ENCODE measurements at regions not wholly inside any gene's neighbourhood (a gene's known extent, or its start where the extent isn't known, plus 50 kb on each side); places are given as distances from the start of the nearest gene placed in this dataset.
"Not testable (repeated sequence)": the region's sequence is repeated elsewhere in the genome, so short reads cannot be mapped to it uniquely, and the experiment has no call there.

DNA sequence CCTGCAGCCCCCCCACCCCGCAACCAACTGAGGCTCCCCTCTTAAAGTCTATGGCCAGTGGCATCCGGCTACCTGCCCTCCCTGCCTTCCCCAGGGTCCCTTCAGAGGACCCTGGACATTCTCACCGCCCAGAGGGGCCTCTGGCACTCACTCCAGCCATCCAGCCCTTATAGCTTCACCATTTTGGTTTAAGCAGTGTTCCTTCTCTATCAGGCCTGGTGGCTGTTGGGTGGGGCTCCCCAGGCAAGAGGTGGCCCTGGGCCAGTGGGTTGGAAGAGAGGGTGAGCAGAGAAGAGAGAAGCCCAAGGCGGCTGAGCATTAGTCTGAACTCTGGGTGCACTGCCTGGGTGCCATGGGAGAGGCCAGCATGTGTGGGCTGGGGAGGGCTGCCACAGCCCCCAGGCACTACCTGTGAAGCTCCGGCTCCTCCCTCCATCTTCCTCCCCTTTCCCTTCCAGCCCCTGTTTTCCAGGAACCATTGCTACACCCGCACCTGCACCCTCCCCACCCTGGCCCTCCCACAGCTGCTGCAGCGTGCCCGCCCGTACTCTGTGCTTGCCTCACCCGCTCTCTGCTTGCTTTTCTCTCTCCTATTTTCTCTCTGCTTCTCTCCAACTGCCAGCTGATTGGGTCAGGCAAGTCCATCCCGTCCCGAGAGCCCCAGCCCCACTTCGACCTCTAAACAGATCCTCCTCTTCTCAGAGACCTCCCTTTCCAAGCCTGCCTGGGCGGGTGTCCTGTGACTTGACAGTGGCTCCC is 168.2 kb downstream of the TBC1D2B start:
- DNase-seq (ENCODE audit: low spot score), result no peak

DNA sequence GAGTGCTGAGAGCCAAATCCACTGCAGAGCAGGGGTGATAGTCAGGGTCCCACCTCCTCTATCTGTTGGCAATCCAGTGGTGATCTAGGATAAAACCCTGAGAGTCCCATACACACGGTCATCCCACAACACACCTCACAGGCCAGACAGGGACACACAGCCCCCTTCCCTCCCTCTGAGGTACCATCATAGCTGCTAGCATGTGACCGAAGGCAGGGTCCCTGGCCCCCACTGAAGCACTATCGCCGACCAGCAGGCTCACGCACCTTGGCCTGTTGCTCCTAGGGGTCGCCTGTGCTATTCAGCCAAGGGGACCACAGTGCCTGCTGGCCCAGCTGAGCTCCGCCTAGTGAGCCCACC is 168.8 kb downstream of the TBC1D2B start:
- DNase-seq (ENCODE audit: low spot score), result not testable (repeated sequence)

GRCh38 chr15:77907824-77908751 is 169.4 kb downstream of the TBC1D2B start:
- DNase-seq (ENCODE audit: low spot score), result peak; percentile 39

DNA sequence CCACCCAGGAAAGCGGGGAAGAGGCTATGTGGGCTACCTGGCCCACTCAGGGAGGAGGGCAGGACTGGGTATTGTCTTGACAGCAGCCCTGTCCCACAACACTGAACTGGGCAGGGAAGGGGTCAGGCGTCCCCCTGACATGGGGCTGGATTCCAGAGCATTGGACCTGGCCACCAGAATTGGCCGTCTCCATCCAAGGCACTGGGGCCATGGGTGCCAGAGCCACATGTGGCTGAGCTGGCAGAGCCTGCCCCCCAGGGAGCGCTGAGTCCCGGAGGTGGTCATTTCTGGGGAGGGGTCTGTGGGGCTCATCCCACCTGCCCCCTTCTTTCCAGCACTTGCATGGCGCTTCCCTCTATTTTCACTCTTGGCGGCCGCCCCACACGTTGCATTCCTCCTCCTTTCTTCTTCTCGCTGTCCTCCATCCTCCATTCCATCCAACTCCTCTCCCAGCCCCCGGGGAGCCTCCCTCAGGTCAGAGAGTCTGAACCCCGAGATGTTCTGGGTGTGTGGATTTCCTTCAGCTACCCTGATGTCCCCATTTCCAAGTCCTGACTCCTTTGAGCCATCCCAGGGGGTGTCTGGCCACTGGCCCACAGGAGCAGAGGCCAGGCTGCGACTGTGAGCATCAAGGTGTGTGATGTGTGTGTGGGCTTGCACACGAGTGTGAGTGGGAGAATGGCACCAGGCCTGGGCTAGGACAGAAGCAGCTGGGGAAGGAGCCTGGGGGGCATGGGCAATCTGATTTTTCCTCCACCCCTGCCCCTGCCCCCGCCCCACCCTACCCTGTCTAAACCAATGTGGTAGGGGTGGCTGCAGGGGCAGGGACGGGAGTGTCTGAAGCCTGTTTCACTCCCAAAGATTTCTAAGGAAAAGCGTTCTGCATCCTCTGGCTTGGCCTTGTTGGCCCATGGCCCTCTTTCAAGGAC is 171.2 kb downstream of the TBC1D2B start:
- DNase-seq (ENCODE audit: low spot score), result not testable (repeated sequence)

GRCh38 chr15:77905301-77905920 is 172.1 kb downstream of the TBC1D2B start:
- DNase-seq (ENCODE audit: low spot score), result no peak

DNA sequence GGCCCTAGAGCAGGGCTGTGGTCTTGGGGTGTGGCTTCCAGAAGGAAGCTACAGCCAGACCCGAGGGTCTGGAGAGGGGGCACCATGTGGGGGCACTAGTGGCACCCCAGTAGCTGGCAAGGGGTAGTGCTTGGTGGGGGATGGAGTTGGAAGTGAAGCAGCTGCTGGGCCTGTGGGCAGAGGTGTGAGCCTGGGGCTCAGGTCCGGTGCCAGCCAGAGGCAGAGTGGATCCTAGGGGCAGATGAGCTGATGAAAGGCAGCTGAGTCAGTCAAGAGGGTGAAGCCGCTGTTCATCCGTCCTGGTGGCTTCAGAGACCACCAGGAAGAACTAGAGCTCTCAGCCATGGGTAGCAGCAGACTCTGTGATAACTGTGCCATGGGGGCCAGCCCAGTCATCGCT is 172.6 kb downstream of the TBC1D2B start:
- no peak for DNase-seq (ENCODE audit: low spot score)

- no peak for DNase-seq (ENCODE audit: low spot score)
Measured at GRCh38 chr15:77904436-77904821, 173.1 kb downstream of the TBC1D2B start.

DNA sequence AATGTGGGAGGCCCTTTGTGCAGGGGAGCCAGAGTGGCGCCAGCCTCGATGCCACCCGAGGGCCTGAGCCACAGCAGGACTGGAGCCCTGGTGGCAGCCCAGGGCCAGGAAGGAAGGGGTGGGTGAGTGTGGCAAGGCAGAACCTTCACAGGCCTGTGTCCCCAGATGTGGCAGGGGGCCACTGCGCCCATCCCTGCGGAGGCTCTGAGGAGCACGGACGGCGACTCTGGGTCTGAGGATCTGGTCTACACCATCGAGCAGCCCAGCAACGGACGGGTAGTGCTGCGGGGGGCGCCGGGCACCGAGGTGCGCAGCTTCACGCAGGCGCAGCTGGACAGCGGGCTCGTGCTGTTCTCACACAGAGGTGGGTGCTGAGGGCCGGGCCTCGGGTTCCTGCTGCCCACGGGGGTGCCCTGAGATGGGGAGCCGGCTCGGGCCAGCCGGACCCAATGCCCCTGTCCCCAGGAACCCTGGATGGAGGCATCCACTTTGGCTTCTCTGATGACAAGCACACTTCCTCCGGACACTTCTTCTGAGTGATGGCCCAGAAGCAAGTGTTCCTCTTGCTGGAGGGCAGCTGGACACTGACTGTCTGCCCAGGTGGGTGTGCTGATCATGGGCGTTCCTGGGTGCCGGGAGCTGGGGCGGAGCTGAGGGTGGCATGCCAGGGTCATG is 173.6 kb downstream of the TBC1D2B start:
- not testable (repeated sequence) for DNase-seq (ENCODE audit: low spot score)

GRCh38 chr15:77902921-77903760 is 174.4 kb downstream of the TBC1D2B start:
- DNase-seq (ENCODE audit: low spot score), result peak; percentile 77

- no peak for DNase-seq (ENCODE audit: low spot score)
Measured at GRCh38 chr15:77901921-77902750, 175.4 kb downstream of the TBC1D2B start.

DNA sequence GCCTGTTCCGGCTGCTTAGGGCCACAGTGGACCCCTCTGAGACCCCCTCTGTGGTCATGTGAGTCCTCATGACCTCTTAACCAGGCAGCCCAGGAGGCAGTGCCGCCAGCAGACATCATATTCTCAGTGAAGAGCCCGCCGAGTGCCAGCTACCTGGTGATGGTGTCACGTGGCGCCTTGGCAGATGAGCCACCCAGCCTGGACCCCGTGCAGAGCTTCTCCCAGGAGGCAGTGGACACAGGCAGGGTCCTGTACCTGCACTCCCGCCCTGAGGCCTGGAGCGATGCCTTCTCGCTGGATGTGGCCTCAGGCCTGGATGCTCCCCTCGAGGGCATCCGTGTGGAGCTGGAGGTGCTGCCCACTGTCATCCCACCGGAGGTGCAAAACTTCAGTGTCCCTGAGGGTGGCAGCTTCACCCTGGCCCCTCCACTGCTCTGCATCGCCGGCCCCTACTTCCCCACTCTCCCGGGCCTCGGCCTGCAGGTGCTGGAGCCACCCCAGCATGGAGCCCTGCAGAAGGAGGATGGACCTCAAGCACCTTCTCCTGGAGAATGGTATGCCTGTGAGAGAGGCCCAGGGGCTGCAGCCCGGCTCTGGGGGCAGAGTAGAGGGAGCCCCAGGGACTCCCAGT is 176.1 kb downstream of the TBC1D2B start:
- DNase-seq (ENCODE audit: low spot score), result no peak

- peak; percentile 55 for DNase-seq (ENCODE audit: low spot score)
Measured at GRCh38 chr15:77900331-77900963, 177.1 kb downstream of the TBC1D2B start.

DNA sequence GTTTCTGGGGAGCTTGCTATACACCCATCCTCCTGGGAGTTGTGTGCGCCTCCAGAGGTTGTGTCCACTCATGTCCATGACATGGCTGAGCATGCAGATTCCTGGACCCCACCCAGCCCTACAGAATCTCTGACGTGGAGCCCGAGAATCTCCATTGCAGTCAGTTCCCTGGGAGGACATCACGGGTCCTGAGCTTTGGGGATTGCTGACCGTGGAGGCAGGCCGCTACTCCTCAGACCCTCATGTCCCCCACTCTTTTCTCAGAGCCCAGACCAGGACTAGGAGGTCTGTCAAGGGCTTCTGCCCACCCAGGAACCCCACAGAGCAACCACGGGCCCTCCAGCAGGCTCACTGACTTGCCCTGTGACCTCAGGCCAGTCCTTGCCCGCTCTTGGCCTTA is 177.7 kb downstream of the TBC1D2B start:
- not testable (repeated sequence) for DNase-seq (ENCODE audit: low spot score)

GRCh38 chr15:77898811-77899730 is 178.4 kb downstream of the TBC1D2B start:
- no peak for DNase-seq (ENCODE audit: low spot score)

DNA sequence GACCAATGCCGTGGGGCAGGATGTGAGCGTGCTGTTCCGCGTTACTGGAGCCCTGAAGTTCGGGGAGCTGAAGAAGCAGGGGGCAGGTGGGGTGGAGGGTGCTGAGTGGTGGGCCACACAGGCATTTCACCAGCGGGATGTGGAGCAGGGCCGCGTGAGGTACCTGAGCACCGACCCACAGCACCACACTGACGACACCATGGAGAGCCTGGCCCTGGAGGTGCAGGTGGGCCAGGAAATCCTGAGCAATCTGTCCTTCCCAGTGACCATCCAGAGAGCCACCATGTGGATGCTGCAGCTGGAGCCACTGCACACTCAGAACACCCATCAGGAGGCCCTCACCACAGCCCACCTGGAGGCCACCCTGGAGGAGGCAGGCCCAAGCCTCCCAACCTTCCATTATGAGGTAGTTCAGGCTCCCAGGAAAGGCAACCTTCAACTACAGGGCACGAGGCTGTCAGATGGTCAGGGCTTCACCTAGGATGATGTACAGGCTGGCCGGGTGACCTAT is 179.6 kb downstream of the TBC1D2B start:
- DNase-seq (ENCODE audit: low spot score), result no peak

DNA sequence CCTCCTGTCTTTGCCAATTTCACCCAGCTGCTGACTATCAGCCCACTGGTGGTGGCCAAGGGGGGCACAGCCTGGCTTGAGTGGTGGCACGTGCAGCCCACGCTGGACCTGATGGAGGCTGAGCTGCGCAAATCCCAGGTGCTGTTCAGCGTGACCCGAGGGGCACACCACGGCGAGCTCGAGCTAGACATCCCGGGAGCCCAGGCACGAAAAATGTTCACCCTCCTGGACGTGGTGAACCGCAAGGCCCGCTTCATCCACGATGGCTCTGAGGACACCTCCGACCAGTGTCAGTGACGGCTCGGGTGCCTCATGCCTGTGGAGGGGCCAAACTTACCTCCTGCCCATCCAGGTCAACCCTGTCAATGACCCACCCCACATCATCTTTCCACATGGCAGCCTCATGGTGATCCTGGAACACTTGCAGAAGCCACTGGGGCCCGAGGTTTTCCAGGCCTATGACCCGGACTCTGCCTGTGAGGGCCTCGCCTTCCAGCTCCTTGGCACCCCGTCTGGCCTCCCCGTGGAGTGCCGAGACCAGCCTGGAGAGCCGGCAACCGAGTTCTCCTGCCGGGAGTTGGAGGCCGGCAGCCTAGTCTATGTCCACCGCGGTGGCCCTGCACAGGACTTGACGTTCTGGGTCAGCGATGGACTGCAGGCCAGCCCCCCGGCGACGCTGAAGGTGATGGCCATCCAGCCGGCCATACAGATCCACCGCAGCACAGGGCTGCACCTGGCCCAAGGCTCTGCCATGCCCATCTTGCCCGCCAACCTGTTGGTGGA is 180.2 kb downstream of the TBC1D2B start:
- not testable (repeated sequence) for DNase-seq (ENCODE audit: low spot score)
